SU-DHL-6 (cell line): ENCODE measurements at regions not wholly inside any gene's neighbourhood (a gene's known extent, or its start where the extent isn't known, plus 50 kb on each side); places are given as distances from the start of the nearest gene placed in this dataset.

Experiments
- EZH2phosphoT487 ChIP-seq: fragments of 200-600 bp; sonication (generic), shearing (Covaris generic); conservative IDR thresholded peaks from 2 replicates; pipeline ENCODE4 v1.6.1; 2018; ENCODE audit warnings: mild to moderate bottlenecking, antibody characterized with exemption, low read length, moderate library complexity, mixed read lengths
- TF ChIP-seq, protein P1 (sequence below): fragments of 200-600 bp; sonication (generic); IDR thresholded peaks from one replicate; pipeline ENCODE4 v1.5.1; 2017; ENCODE audit warnings: antibody characterized with exemption, mild to moderate bottlenecking, low read length, moderate library complexity; ENCODE audit not compliant: insufficient read depth, poor library complexity, severe bottlenecking

DNA sequence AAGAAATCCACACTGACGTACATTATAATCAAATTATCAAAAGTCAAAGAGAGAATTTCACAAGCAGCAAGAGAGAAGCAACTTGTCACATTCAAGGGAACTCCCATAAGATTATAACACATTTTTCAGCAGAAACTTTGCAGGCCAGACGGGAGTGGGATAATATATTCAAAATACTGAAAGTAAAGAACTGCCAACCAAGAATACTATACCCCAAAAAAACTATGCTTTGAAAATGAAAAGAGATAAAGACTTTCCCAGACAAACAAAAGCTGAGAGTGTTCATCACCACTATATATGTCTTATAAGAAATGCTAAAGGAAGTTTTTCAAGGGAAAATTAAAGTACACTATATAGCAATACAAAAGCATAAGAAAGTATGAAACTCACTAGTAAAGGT is 91.5 kb upstream of the PPP2R3A start:
- TF ChIP-seq, protein P1, sequence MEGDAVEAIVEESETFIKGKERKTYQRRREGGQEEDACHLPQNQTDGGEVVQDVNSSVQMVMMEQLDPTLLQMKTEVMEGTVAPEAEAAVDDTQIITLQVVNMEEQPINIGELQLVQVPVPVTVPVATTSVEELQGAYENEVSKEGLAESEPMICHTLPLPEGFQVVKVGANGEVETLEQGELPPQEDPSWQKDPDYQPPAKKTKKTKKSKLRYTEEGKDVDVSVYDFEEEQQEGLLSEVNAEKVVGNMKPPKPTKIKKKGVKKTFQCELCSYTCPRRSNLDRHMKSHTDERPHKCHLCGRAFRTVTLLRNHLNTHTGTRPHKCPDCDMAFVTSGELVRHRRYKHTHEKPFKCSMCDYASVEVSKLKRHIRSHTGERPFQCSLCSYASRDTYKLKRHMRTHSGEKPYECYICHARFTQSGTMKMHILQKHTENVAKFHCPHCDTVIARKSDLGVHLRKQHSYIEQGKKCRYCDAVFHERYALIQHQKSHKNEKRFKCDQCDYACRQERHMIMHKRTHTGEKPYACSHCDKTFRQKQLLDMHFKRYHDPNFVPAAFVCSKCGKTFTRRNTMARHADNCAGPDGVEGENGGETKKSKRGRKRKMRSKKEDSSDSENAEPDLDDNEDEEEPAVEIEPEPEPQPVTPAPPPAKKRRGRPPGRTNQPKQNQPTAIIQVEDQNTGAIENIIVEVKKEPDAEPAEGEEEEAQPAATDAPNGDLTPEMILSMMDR, result no peak
- no peak for TF ChIP-seq EZH2phosphoT487
